Fibroblast of lung (primary cell): ENCODE measurements at regions not wholly inside any gene's neighbourhood (a gene's known extent, or its start where the extent isn't known, plus 50 kb on each side); places are given as distances from the start of the nearest gene placed in this dataset.

ENCODE experiments used
- DNase-seq, 2 donors: peaks; one replicate each; pipeline versions ENCODE4 v3.0.0 to v3.0.0-alpha.2; 2010; ENCODE audit warnings: low read depth in 2 of 2
- H2AFZ ChIP-seq: 2 replicates; pipeline ENCODE4 v1.5.1; 2012; ENCODE audit warnings: low read length, control low read depth, inconsistent platforms
- H3K27ac ChIP-seq: 2 replicates; pipeline ENCODE4 v1.5.1; 2011; ENCODE audit warnings: low read length, control low read depth; ENCODE audit not compliant: insufficient read depth
- H3K27me3 ChIP-seq: 2 replicates; pipeline ENCODE4 v1.5.1; 2011; ENCODE audit warnings: mild to moderate bottlenecking, low read length; ENCODE audit not compliant: control insufficient read depth, insufficient read depth
- H3K36me3 ChIP-seq: 2 replicates; pipeline ENCODE4 v1.5.1; 2011; ENCODE audit warnings: low read length; ENCODE audit not compliant: control insufficient read depth, insufficient read depth
- H3K4me1 ChIP-seq: 2 replicates; pipeline ENCODE4 v1.5.1; 2011; ENCODE audit warnings: low read length; ENCODE audit not compliant: control insufficient read depth, insufficient read depth; ENCODE audit errors: extremely low read depth
- H3K4me2 ChIP-seq: 2 replicates; pipeline ENCODE4 v1.5.1; 2011; ENCODE audit warnings: low read length, control low read depth; ENCODE audit not compliant: insufficient read depth; ENCODE audit errors: extremely low read depth
- H3K4me3 ChIP-seq, 4 experiments: fragments of 200-600 bp in 1 of 4; sonication (generic) in 1 of 4; replicated peaks in 1 of 4; 2 replicates each; pipeline ENCODE4 v1.5.1; 2011 to 2016; ENCODE audit warnings: low read length in 4 of 4, low read depth in 3 of 4, mild to moderate bottlenecking in 3 of 4, control low read depth in 2 of 4, inconsistent platforms in 1 of 4, mixed read lengths in 1 of 4; ENCODE audit not compliant: insufficient read depth in 1 of 4; ENCODE audit errors: control extremely low read depth in 1 of 4
- H3K79me2 ChIP-seq: 2 replicates; pipeline ENCODE4 v1.5.1; 2012; ENCODE audit warnings: mild to moderate bottlenecking, low read length, inconsistent platforms; ENCODE audit not compliant: control insufficient read depth, insufficient read depth
- H3K9ac ChIP-seq: 2 replicates; pipeline ENCODE4 v1.5.1; 2011; ENCODE audit warnings: mild to moderate bottlenecking, low read length, control low read depth; ENCODE audit not compliant: insufficient read depth
- H3K9me3 ChIP-seq: 2 replicates; pipeline ENCODE4 v1.5.1; 2012; ENCODE audit warnings: low read depth, low read length; ENCODE audit not compliant: control insufficient read depth, insufficient read depth
- H4K20me1 ChIP-seq: 2 replicates; pipeline ENCODE4 v1.5.1; 2011; ENCODE audit warnings: low read length; ENCODE audit not compliant: control insufficient read depth, insufficient read depth; ENCODE audit errors: extremely low read depth
- CTCF ChIP-seq, 2 donors: IDR thresholded peaks in 1 of 2; conservative IDR thresholded peaks in 1 of 2; 1 replicate in 1 of 2; 2 replicates in 1 of 2; pipeline ENCODE4 v1.5.1; 2011 to 2012; ENCODE audit warnings: low read length in 2 of 2, control low read depth in 1 of 2, inconsistent platforms in 1 of 2, low read depth in 1 of 2, mild to moderate bottlenecking in 1 of 2
- EZH2 ChIP-seq: IDR thresholded peaks from 2 replicates; pipeline ENCODE4 v1.5.1; 2012; ENCODE audit warnings: low read length, control low read depth, mild to moderate bottlenecking; ENCODE audit errors: missing control alignments

DNA sequence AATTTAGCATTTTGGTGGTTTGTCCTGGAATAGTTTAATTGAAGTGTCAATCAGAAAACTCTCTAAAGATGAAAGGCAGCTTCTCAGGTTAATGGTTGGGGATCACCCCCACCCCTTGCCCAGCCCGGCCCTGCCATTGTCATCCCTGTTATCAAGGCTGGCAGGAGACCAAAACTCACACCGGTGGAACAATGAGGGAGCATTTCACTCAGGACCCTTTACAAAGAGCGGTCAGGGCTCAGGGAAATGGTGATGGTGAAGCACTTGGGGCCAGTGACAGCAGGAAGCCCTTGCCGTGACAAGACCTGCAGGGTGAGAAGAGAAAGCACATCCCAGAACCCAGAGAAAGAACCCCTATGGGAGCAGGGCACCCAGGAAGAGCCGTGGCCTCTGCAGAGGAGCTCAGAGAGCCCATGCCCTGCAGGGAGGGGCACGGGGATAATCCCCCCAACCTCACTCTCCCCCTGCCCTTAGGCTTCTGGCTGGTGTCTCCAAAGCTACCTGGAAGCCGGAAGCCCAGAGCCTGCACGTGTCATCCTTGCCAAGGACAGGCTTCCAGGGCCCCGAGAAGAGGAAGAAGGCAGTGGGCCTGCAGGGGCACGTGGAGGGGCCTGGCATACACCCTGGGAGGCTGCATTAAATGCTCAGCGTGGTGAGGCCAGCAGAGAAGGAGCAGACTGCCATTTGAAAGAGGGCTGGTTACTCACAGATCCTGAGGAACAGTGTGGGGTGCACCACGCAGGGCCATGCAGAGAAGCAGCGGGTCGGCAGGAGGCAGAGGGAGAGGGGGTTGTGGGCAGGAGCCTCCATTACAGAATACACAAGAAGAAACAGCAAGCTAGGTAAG, 80.6 kb upstream of the PRR20G start:
- no peak overlapping the region for H3K27ac ChIP-seq
- no peaks in the 10 kb centered on the region for H3K36me3 ChIP-seq
- no peak overlapping the region for H3K4me3 ChIP-seq
- no peaks in the 10 kb centered on the region for H3K27me3 ChIP-seq
- DNase-seq = no peak
- no peaks in the 10 kb centered on the region for H3K4me1 ChIP-seq
- no peak overlapping the region for H3K9ac ChIP-seq
- no peaks in the 10 kb centered on the region for H4K20me1 ChIP-seq
- H2AFZ ChIP-seq = no peak overlapping the region
- H3K9me3 ChIP-seq = no peaks in the 10 kb centered on the region
- no peaks in the 10 kb centered on the region for H3K79me2 ChIP-seq
- TF ChIP-seq EZH2 (no peak), CTCF (conservative IDR thresholded peaks at IDR 0.05 in 1 of 2, IDR thresholded peaks at IDR 0.05 in 1 of 2; ENCODE audit: low read depth in 1 of 2, low read length in 2 of 2) (no peak)
- no peak overlapping the region for H3K4me2 ChIP-seq

DNA sequence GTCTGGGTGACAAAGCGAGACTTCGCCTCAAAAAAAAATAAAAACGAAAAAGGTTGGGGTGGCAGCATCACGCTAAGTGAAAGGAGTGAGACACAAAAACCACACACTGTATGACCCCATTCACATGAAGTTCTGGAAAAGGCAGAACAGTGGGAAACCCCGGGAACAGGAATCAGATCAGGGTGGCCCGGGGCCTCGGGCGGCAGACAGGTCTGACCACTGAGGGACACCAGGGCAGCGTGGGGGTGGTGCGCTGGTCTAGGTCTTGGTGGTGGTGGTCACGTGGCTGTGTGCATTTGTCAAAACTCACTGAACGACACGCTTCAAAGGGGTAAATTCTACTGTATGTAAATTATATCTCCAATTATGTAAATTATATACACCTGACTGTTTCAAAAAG, 79.7 kb upstream of the PRR20G start:
- Histone ChIP-seq H3K4me1 (no peaks in the 10 kb centered on the region), H3K79me2 (no peaks in the 10 kb centered on the region), H3K27me3 (no peaks in the 10 kb centered on the region), H3K27ac (no peak overlapping the region), H3K36me3 (no peaks in the 10 kb centered on the region), H3K4me2 (no peak overlapping the region), H4K20me1 (no peaks in the 10 kb centered on the region), H3K4me3 (no peak overlapping the region), H3K9ac (no peak overlapping the region), H2AFZ (no peak overlapping the region), H3K9me3 (no peaks in the 10 kb centered on the region)
- DNase-seq = no peak
- TF ChIP-seq CTCF (conservative IDR thresholded peaks at IDR 0.05 in 1 of 2, IDR thresholded peaks at IDR 0.05 in 1 of 2; ENCODE audit: low read depth in 1 of 2, low read length in 2 of 2) (no peak), EZH2 (no peak)

DNA sequence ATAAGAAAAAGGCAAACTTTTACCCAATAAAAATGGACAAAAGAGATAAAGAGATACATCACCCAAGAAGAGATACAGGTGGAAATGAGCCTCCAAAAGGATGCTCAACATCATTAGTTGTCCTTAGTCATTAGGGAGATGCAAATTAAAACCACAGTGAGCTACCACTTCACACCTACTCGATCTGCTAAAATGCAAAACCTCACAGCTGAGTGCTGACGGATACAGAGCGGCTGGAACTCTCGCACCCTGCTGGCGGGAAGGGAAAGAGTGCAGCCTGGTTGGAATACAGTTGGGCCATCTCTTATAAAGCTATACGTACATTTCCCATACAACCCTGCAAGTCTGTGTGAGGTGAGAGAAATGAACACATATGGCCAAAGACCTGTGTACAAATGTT, 78.5 kb upstream of the PRR20G start:
- H3K9me3 ChIP-seq = no peaks in the 10 kb centered on the region
- no peak overlapping the region for H3K4me3 ChIP-seq
- H2AFZ ChIP-seq = no peak overlapping the region
- H3K79me2 ChIP-seq = no peaks in the 10 kb centered on the region
- H3K4me2 ChIP-seq = no peak overlapping the region
- TF ChIP-seq EZH2 (no peak), CTCF (conservative IDR thresholded peaks at IDR 0.05 in 1 of 2, IDR thresholded peaks at IDR 0.05 in 1 of 2; ENCODE audit: low read depth in 1 of 2, low read length in 2 of 2) (no peak)
- H3K27me3 ChIP-seq = no peaks in the 10 kb centered on the region
- H3K36me3 ChIP-seq = no peaks in the 10 kb centered on the region
- no peak for DNase-seq
- H3K9ac ChIP-seq = no peak overlapping the region
- H3K4me1 ChIP-seq = no peaks in the 10 kb centered on the region
- no peak overlapping the region for H3K27ac ChIP-seq
- H4K20me1 ChIP-seq = no peaks in the 10 kb centered on the region
